HG03354 (cell line): ENCODE measurements at regions not wholly inside any gene's neighbourhood (a gene's known extent, or its start where the extent isn't known, plus 50 kb on each side); places are given as distances from the start of the nearest gene placed in this dataset.
"Not testable (repeated sequence)": the region's sequence is repeated elsewhere in the genome, so short reads cannot be mapped to it uniquely, and the experiment has no call there.

Experiments
- ATAC-seq: cut with Tn5 transposase; IDR thresholded peaks from one replicate; pipeline ENCODE4 v1.9.1; 2021; ENCODE audit warnings: mild to moderate bottlenecking; ENCODE audit not compliant: unreplicated experiment, poor library complexity, severe bottlenecking

DNA sequence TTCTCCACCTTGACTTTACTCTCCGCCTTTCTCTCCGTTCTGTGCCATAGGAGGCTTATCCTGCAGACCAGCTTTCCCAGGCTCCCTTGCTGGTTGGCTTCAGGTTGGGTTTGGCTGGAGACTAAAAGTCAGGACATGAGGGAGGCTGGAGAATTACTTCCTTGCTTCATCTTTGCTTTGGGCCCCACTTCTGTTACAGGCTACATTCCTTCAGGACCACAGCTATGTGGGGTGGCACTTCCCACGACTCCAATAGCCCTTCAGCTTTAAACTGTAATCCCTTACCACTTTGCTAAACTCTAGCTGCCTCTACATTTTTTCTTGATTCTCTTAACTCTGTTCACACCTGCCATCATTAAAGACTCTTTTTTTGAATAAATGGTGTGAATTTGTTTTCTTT lies 186.7 kb upstream of the NR4A3 start:
- no peak for ATAC-seq

DNA sequence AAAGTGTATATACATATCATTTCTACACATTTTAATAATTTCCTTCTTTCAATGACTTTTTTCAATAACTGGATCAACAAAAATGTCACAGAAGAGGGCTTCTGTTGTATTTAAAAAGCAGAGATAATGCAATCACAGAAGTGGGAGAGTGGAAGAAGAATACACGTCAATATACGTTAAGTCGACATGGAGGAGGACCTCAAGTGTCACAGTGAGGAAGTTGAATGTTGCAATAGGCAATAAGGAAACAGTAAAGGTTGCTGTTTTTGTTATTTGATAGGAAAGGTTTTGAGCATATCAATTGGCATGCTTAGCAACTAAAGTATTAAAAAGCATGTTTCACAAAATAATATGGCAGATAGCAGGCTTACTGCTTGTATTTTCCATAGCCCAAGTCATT lies 184.0 kb upstream of the NR4A3 start:
- ATAC-seq: no peak

DNA sequence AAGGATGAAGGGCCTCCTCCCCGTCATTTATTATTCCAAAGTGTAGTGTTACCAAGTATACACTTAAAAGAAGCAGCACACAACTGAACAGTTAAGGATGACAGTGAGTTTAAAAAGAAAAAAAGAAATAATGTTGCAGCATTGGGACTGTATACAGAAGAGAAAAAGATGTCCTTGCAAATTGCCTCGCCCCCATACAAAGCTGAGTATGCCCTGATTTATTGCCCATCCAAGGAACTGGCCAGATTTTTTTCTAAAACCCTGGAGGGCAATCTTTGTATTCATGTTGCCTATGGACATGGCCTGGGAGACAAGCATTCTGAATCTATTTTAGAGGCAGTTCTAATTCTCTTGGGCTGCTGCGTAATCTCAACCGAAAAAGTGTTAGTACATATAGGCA lies 182.7 kb upstream of the NR4A3 start:
- no peak for ATAC-seq

DNA sequence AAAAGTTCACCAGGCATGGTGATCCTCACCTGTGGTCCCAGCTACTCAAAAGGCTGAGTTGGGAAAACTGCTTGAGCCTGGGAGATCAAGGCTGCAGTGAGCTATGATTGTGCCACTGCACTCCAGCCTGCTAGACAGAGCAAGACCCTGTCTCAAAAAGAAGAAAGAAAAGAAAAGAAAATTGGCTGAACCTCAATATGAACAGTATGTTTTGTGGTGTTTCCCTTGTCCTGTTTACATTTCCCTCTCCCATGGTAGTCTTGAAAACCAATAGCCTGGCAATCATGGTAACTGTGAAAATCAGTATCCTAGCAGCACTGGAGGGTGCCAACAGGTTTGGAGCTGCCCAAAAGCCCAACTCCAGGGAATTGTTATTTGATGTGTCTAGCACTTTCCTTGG lies 174.1 kb upstream of the NR4A3 start:
- no peak for ATAC-seq

DNA sequence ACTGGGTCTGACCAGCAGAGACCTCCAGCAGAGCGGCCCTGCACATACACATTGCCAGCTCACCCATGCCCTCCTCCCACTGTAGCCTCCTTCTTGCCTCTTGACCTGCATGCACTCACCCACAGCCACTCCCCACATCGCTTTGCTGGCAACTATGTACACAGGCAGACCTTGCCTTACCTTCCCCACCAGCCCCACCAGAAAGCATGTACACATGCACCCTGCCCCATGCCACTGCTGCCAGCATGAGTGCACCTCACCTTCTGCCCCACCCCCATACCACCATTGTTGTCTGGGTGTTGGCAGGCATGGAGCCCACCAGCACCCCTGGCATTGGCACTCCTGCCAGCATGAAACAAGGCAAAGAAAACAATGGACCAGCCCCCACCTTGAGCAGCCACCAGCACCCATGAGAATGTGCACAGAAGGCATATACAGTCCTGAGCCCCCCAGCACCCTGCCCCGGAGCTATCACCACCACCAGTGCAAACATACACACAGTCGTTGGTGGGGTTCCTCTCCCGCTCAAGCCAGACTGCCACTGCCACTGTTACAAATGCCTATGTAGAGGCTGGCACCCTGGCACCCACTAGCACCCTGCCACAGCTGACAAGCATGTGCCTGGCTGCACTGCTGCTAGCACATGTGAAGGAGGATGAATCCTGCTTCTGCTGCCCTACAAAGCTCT lies 171.4 kb upstream of the NR4A3 start:
- no peak for ATAC-seq

DNA sequence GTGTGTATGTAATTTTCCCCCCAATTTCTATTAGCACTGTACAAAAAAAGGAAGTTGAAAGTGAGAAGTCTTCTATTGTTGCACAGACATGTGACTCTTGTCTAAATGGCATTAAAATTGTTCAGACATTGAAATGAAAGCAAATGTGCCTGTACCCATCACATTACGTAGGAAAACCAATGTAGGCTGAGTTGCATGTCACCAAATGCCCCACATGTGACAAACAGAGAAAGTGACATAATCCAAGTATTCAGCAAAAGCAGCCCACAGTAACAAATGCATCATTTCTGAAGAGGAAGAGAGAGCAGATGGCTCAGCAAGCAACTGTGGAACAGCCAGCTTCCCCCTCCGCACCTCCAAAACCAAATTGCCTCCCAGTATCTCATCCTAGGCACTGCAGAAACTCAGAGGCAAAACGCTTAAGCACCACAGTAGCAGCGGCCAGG lies 161.5 kb upstream of the NR4A3 start:
- ATAC-seq: peak; percentile 91

DNA sequence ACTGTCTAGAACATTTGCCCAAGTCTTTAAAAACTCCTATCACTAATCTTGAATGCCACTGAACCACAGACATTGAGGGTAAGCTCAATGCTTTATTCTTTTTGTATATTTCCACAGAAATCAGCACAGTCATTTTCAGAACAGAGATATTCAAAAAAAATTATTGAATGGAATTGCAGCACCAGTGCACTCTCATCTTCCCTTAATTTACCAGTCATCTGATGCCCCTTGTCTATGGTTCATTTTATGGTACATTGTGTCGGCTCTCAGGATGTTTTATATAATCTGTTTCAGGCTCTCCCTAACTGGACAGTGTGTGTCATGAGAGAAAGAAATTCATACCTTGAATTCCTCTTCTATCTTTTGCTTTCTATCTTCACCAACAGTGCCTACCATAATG lies 158.4 kb upstream of the NR4A3 start:
- ATAC-seq: no peak

DNA sequence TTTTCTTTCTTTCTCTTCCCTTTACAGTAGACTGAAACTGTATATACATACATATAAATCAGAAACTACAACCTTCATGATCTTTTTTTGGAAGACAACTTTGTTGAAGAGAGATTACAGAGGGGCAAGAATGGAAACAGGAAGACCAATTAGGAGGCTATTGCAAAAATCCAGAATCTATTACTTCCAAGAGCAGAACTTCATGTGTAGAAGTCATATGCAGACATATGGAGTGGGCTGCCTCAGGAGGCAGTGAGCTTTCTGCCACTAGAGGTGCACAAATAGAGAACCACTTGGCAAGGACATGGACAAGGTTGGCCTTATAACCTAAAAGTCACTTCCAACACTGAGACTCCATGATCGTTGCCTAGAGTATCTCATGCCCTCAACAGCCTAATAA lies 157.8 kb upstream of the NR4A3 start:
- ATAC-seq: no peak

DNA sequence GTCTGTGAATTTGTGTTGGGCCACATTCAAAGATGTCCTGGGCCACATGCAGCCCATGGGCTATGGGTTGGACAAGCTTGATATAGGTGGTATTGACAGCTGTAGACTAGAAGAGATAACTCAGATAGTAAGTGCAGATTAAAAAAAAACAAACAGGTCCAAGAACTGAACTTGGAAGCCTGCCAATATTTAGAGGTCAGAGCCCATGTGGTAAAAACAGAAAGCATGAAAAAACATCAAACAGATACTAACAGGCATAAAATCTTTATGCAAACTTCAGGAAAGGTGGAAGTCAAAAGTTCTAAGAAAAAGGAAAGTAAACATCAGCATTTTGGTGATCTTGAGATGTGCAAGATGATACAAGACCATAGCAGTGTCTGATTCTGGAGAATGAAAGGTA lies 155.1 kb upstream of the NR4A3 start:
- no peak for ATAC-seq

DNA sequence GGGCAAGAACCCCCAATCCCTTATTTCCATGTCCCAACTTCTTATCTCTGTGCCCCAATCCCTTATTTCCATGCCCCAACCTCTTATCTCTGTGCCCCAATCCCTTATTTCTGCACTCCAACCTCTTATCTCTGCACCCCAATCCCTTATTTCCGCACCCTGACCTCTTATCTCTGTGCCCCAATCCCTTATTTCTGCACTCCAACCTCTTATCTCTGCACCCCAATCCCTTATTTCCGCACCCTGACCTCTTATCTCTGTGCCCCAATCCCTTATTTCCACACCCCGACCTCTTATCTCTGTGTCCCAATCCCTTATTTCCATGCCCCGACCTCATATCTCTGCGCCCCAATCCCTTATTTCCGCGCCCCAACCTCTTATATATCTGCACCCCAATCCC lies 150.8 kb upstream of the NR4A3 start:
- ATAC-seq: not testable (repeated sequence)

DNA sequence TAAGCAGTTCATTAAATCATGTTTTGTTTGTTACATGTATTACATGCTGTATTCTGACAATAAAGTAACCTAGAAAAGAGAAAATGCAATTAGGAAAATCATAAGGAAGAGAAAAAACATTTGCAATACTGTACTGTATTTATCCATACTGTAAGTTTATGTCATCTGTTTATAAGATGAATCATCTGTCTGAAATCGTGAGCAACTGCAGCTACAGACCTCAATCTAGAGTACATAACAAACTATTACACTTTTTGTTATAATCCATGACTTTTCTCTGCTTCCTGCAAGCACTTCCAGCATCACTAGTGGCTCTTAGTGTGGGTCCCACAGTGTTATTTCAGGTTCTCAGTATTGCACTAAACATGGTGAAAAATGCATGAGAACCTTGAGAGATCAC lies 144.4 kb upstream of the NR4A3 start:
- ATAC-seq: no peak

DNA sequence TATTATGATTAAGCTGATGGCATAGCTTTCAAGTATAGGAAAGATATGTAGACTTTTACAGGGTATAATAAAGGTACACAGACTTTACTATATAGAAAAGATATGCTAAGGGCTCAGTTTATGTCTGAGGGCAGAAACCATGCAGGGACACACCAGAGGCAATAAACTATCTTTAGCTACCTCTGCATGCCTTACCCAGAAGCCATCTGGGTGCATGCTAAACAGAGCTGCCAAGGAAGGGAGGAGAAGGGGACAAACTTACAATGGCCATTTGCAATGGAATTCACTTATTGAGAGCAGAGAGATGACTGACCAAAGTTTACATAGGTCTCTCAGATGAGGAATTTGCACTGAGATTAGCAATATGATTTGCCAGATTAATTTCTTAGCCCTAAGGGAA lies 143.1 kb upstream of the NR4A3 start:
- ATAC-seq: no peak

DNA sequence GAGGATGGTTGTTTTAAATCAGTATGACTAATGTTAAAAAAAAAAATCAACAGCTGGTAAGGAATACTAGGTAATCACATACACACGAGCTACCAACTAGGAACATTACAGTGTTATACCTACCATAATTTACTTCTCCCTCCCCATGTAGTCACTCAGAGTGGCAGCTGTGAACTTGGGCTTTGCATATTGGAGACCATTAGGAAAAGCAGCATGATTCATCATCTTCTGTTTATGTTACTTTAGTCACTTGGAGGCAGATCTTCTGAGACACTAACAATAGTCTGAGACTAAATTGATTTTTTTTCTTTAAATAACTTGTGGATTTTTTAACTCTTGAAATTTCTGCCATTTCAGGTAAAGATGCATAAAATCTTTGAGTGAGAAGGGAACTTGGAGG lies 141.5 kb upstream of the NR4A3 start:
- ATAC-seq: no peak

DNA sequence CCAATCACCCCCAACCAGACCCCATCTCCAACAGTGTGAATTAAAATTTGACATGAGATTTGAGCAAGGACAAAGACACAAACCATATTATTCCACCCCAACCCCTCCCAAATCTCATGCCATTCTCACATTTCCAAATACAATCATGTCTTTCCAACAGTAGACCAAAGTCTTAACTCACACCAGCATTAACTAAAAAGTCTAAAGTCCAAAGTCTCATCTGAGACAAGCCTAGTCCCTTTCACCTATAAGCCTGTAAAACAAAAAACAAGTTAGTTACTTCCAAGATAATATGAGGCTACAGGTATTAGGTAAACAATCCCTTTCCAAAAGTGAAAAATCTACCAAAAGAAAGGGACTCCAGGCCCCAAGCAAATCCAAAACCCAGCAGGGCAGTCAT lies 140.6 kb upstream of the NR4A3 start:
- no peak for ATAC-seq

DNA sequence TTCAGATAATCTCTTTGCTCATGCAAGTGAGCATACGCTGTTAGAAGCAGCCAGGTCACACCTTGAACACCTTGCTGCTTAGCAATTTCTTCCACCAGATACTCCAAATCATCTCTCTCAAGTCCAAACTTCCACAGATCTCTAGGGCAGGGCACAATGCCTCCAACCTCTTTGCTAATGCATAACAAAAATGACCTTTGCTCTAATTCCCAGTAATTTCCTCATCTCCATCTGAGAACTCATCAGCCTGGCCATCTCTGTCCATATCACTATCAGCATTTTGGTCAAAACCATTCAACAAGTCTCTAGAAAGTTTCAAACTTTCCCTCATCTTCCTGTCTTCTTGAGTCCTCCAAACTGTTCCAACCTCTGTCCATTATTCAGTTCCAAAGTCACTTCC lies 139.3 kb upstream of the NR4A3 start:
- no peak for ATAC-seq

DNA sequence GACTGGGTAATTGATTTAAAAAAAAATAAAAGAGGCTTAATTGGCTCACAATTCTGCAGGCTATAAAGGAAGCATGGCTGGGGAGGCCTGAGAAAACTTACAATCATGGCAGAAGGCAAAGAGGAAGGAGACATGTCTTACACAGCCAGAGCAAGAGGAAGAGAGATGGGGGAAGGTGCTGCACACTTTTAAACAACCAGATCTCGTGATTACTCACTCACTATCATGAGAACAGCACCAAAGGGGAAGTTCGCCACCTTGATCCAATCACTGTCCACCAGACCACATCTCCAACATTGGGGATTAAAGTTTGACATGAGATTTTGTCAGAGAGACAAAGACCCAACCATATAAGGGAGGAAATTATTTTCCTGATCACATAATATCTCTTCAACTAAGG lies 138.8 kb upstream of the NR4A3 start:
- no peak for ATAC-seq

DNA sequence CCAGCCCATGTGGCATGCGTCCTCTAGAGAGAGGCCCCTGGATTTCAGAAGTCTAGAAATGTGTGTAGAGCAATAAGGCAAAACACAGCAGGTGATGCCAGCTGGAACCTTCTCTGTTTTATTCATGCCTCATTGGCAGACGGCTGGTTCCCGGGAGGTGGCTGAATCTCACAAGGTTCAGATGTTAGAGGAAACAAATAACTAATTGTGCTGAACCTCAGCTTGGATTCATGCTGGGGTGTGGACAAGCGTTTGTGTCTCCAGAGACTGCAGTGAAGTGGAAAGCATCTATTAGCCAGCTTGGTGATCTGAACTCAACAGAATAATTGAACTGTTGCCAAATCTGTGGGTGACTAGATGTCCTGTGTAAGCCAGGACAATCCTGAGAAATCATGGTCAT lies 131.1 kb upstream of the NR4A3 start:
- no peak for ATAC-seq

DNA sequence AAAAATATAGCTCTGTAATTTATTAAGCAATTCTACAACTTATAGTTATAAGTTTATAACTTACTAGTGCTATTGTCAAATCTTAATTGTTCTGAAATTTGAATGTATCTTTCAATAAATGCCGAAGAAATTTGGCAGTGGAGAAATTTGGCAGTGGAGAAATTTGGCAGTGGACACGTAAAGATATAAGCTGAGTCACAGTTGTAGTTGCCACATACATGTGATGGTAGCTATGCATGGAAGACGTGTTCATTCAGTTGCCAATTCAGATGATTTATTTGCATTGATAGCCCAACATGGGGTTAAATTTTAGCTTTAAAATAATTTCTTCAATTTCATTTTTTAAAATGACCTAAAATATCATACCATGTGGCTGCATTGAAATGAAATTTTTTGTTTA lies 127.8 kb upstream of the NR4A3 start:
- no peak for ATAC-seq

DNA sequence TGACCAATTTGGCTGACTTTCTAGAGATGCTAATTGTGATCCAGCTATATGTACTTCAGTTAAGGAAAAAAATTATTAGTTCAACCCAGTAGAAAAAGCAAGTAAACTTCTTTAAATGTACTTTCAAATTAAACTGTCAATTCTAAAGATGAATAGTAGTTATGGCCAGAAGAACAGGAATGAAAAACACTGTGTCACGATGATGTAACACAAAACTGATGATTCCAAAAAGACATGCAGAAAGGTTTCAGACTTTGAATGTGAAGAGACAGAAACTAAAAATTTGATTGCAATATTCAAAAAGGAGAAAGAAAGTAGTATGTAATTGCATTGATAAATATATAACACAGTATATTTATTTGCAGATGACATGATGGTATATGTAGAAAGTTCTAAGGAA lies 127.3 kb upstream of the NR4A3 start:
- no peak for ATAC-seq

DNA sequence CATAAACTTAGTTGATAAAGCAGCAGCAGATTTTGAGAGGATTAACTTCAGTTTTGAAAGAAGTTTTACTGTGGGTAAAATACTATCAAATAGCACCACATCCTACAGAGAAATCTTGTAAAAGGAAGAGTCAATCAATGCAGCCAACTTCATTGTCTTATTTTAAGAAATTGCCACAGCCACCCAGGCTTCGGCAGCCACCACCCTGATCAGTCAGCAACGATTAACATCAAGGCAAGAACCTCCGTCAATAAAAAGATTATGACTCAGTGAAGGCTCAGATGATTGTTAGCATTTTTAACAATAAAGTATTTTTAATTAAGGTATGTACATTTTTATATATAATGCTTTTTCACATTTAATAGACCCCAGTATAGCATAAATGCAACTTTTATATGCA lies 122.3 kb upstream of the NR4A3 start:
- ATAC-seq: no peak

DNA sequence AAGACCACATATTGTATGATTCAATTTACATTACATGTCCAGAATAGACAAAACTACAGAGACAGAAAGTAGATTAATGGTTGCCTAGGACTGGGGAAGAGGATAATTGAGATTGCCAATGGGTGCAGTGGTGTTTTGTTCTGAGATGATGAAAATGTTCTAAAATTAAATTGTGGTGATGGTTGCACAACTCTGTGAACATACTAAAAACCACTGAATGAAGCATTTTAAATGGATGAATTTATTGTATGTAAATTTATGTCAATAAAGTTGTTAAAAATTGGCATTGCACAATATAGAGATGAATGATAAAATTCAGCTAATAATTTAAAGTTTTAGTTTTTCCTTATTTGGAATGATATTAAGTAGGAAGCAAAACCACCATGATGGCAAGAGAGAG lies 109.5 kb upstream of the NR4A3 start:
- no peak for ATAC-seq

DNA sequence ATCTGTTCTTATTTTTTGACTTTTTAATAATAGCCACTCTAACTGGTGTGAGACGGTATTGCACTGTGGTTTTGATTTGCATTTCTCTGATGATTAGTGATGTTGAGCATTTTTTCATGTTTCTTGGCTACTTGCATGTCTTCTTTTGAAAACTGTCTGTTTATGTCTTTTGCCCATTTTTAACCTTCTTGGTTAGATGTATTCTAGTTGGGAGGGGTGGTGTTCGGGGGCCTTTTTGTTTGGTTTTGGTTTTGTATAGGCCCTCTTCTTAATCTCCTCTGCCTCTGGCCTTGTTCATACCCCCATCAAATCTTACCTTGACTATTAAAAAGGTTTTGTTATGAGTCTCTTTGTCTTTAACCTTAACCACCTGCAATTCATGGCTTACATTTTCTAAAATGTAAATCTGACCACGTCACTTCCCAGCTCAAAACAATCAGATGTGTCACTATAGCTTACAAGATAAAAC lies 107.8 kb upstream of the NR4A3 start:
- ATAC-seq: peak; percentile 69
